ENCODE measurements at regions not wholly inside any gene's neighbourhood (a gene's known extent, or its start where the extent isn't known, plus 50 kb on each side); places are given as distances from the start of the nearest gene placed in this dataset.

GRCh38 chr3:137061186-137061585 is 103.4 kb downstream of the IL20RB start:
- H3K27me3 ChIP-seq = no peaks in the 10 kb centered on the region
- intact Hi-C loops (cut with DNase I; ENCODE audit: low total_unique reads) = no loop called here
- no peak for TF ChIP-seq POLR2A (IDR thresholded peaks at IDR 0.05)
- TF ChIP-seq, protein P1, sequence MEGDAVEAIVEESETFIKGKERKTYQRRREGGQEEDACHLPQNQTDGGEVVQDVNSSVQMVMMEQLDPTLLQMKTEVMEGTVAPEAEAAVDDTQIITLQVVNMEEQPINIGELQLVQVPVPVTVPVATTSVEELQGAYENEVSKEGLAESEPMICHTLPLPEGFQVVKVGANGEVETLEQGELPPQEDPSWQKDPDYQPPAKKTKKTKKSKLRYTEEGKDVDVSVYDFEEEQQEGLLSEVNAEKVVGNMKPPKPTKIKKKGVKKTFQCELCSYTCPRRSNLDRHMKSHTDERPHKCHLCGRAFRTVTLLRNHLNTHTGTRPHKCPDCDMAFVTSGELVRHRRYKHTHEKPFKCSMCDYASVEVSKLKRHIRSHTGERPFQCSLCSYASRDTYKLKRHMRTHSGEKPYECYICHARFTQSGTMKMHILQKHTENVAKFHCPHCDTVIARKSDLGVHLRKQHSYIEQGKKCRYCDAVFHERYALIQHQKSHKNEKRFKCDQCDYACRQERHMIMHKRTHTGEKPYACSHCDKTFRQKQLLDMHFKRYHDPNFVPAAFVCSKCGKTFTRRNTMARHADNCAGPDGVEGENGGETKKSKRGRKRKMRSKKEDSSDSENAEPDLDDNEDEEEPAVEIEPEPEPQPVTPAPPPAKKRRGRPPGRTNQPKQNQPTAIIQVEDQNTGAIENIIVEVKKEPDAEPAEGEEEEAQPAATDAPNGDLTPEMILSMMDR (IDR thresholded peaks at IDR 0.05) = no peak
- no peak for DNase-seq
- H3K36me3 ChIP-seq (ENCODE audit: low read depth, missing control alignments) = no peaks in the 10 kb centered on the region
- peaks cover 8% of the 10 kb centered on the region for H3K4me1 ChIP-seq
- no peak overlapping the region for H3K4me3 ChIP-seq
- H3K9me3 ChIP-seq = no peaks in the 10 kb centered on the region
- 76 to 80% methylated on average over 4 of the region's 4 CpGs for WGBS, 2 donors
- no peak overlapping the region for H3K27ac ChIP-seq

- intact Hi-C loops (cut with DNase I; ENCODE audit: low total_unique reads) = no loop called here
- no peaks in the 10 kb centered on the region for H3K9me3 ChIP-seq
- no peaks in the 10 kb centered on the region for H3K27me3 ChIP-seq
- no peaks in the 10 kb centered on the region for H3K36me3 ChIP-seq (ENCODE audit: low read depth, missing control alignments)
- no peak for DNase-seq
- no peak overlapping the region for H3K27ac ChIP-seq
- TF ChIP-seq POLR2A (IDR thresholded peaks at IDR 0.05) = no peak
- TF ChIP-seq, protein P1 (IDR thresholded peaks at IDR 0.05) = no peak
- 47 to 57% methylated on average over 2 of the region's 2 CpGs for WGBS, 2 donors
- peaks cover 8% of the 10 kb centered on the region for H3K4me1 ChIP-seq
- no peak overlapping the region for H3K4me3 ChIP-seq
Measured at GRCh38 chr3:137062250-137062649, 104.5 kb downstream of the IL20RB start.

GRCh38 chr3:137065381-137065780 is 107.6 kb downstream of the IL20RB start:
- DNase-seq = no peak
- Histone ChIP-seq H3K4me3 (no peak overlapping the region), H3K27me3 (no peaks in the 10 kb centered on the region), H3K4me1 (peaks cover 8% of the 10 kb centered on the region), H3K9me3 (no peaks in the 10 kb centered on the region), H3K36me3 (ENCODE audit: low read depth, missing control alignments) (no peaks in the 10 kb centered on the region), H3K27ac (no peak overlapping the region)
- TF ChIP-seq POLR2A (IDR thresholded peaks at IDR 0.05) = no peak
- TF ChIP-seq, protein P1 (IDR thresholded peaks at IDR 0.05) = no peak
- intact Hi-C loops (cut with DNase I; ENCODE audit: low total_unique reads) = no loop called here
- WGBS, 2 donors = 52 to 100% methylated on average over 1 of the region's 1 CpG

- H3K4me1 ChIP-seq = peaks cover 8% of the 10 kb centered on the region
- no peak for DNase-seq
- no peaks in the 10 kb centered on the region for H3K27me3 ChIP-seq
- intact Hi-C loops (cut with DNase I; ENCODE audit: low total_unique reads) = no loop called here
- no peak overlapping the region for H3K4me3 ChIP-seq
- H3K27ac ChIP-seq = no peak overlapping the region
- WGBS, 2 donors = 43 to 79% methylated on average over 2 of the region's 2 CpGs
- no peaks in the 10 kb centered on the region for H3K9me3 ChIP-seq
- H3K36me3 ChIP-seq (ENCODE audit: low read depth, missing control alignments) = no peaks in the 10 kb centered on the region
- TF ChIP-seq POLR2A (IDR thresholded peaks at IDR 0.05) = no peak
- TF ChIP-seq, protein P1 (IDR thresholded peaks at IDR 0.05) = no peak
Measured at GRCh38 chr3:137066092-137066491, 108.3 kb downstream of the IL20RB start.

DNA sequence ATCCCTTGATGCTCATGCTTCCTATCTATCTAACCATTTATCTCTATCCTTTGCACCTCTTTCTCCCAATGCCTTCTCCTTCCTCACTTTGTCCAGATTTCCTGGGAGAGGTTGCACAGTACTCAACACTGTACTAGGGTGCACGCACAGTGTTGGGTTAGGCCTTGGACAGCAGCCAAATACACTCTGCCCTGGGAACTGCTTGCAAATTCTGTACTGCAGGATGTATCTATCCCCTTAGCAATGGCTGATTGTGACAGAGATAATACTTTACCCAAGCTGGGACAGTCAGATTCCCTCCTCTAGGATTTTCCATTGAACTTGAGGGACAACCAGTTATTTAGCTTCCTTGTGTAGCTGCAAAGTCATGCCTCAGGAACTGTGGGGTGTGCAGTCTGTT is 113.3 kb downstream of the IL20RB start:
- peaks cover 12% of the 10 kb centered on the region for H3K4me1 ChIP-seq
- no peak overlapping the region for H3K27ac ChIP-seq
- WGBS, 2 donors = 57 to 63% methylated on average over 1 of the region's 1 CpG
- no peaks in the 10 kb centered on the region for H3K27me3 ChIP-seq
- H3K9me3 ChIP-seq = no peaks in the 10 kb centered on the region
- DNase-seq = no peak
- intact Hi-C loops (cut with DNase I; ENCODE audit: low total_unique reads) = no loop called here
- TF ChIP-seq, protein P1 (IDR thresholded peaks at IDR 0.05) = no peak
- no peak for TF ChIP-seq POLR2A (IDR thresholded peaks at IDR 0.05)
- no peak overlapping the region for H3K4me3 ChIP-seq
- H3K36me3 ChIP-seq (ENCODE audit: low read depth, missing control alignments) = no peaks in the 10 kb centered on the region
